ENCODE measurements at regions not wholly inside any gene's neighbourhood (a gene's known extent, or its start where the extent isn't known, plus 50 kb on each side); places are given as distances from the start of the nearest gene placed in this dataset.

GRCh38 chr2:226680719-226681118 lies 118.9 kb downstream of the IRS1 start:
- no TSS peak for BruUV-seq (replicated peaks)
- intact Hi-C loops (cut with micrococcal nuclease; ENCODE audit: unreplicated experiment), result no loop called here
- DNase-seq (ENCODE audit: low spot score), result no peak
- no peak overlapping the region for H3K4me3 ChIP-seq (ENCODE audit: low read depth, low read length, poor library complexity, severe bottlenecking)
- ChIA-PET POLR2A (ENCODE audit: low non-redundant PET) (no interaction called here), CTCF (no interaction called here)
- peaks cover 7% of the 10 kb centered on the region for H3K4me1 ChIP-seq (ENCODE audit: insufficient read depth, low read length, poor library complexity, severe bottlenecking)
- no peaks in the 10 kb centered on the region for H3K27me3 ChIP-seq (replicated peaks; ENCODE audit: insufficient read depth, low read depth, low read length, poor library complexity)
- no peaks in the 10 kb centered on the region for H3K36me3 ChIP-seq (ENCODE audit: insufficient read depth, low read length, poor library complexity, severe bottlenecking)
- no peaks in the 10 kb centered on the region for H3K9me3 ChIP-seq (ENCODE audit: low read depth, low read length, poor library complexity, severe bottlenecking)
- no peak overlapping the region for H3K27ac ChIP-seq (ENCODE audit: low read depth, low read length, poor library complexity, severe bottlenecking)
- TF ChIP-seq CTCF (conservative IDR thresholded peaks at IDR 0.05; ENCODE audit: low read depth, low read length) (no peak), EZH2 (IDR thresholded peaks at IDR 0.05; ENCODE audit: borderline replicate concordance, low read depth, low read length, poor library complexity, severe bottlenecking) (no peak)

GRCh38 chr2:226679389-226680065 lies 120.1 kb downstream of the IRS1 start:
- TF ChIP-seq EZH2 (IDR thresholded peaks at IDR 0.05; ENCODE audit: borderline replicate concordance, low read depth, low read length, poor library complexity, severe bottlenecking), result no peak
- intact Hi-C loops (cut with micrococcal nuclease; ENCODE audit: unreplicated experiment), result no loop called here
- H3K27ac ChIP-seq (ENCODE audit: low read depth, low read length, poor library complexity, severe bottlenecking), result no peak overlapping the region
- H3K36me3 ChIP-seq (ENCODE audit: insufficient read depth, low read length, poor library complexity, severe bottlenecking), result no peaks in the 10 kb centered on the region
- ChIA-PET POLR2A (ENCODE audit: low non-redundant PET) (no interaction called here), CTCF (no interaction called here)
- no TSS peak for BruUV-seq (replicated peaks)
- no peak for DNase-seq (ENCODE audit: low spot score)
- H3K4me3 ChIP-seq (ENCODE audit: low read depth, low read length, poor library complexity, severe bottlenecking), result no peak overlapping the region
- peaks cover 7% of the 10 kb centered on the region for H3K4me1 ChIP-seq (ENCODE audit: insufficient read depth, low read length, poor library complexity, severe bottlenecking)
- no peaks in the 10 kb centered on the region for H3K27me3 ChIP-seq (replicated peaks; ENCODE audit: insufficient read depth, low read depth, low read length, poor library complexity)
- H3K9me3 ChIP-seq (ENCODE audit: low read depth, low read length, poor library complexity, severe bottlenecking), result no peaks in the 10 kb centered on the region

GRCh38 chr2:226678422-226678821 lies 121.2 kb downstream of the IRS1 start:
- Histone ChIP-seq H3K27ac (ENCODE audit: low read depth, low read length, poor library complexity, severe bottlenecking) (no peak overlapping the region), H3K27me3 (replicated peaks; ENCODE audit: insufficient read depth, low read depth, low read length, poor library complexity) (no peaks in the 10 kb centered on the region), H3K9me3 (ENCODE audit: low read depth, low read length, poor library complexity, severe bottlenecking) (no peaks in the 10 kb centered on the region), H3K36me3 (ENCODE audit: insufficient read depth, low read length, poor library complexity, severe bottlenecking) (no peaks in the 10 kb centered on the region), H3K4me3 (ENCODE audit: low read depth, low read length, poor library complexity, severe bottlenecking) (no peak overlapping the region), H3K4me1 (ENCODE audit: insufficient read depth, low read length, poor library complexity, severe bottlenecking) (peaks cover 7% of the 10 kb centered on the region)
- ChIA-PET POLR2A (ENCODE audit: low non-redundant PET) (no interaction called here), CTCF (no interaction called here)
- intact Hi-C loops (cut with micrococcal nuclease; ENCODE audit: unreplicated experiment), result no loop called here
- BruUV-seq (replicated peaks), result no TSS peak
- TF ChIP-seq CTCF (conservative IDR thresholded peaks at IDR 0.05; ENCODE audit: low read depth, low read length), result no peak
- TF ChIP-seq EZH2 (IDR thresholded peaks at IDR 0.05; ENCODE audit: borderline replicate concordance, low read depth, low read length, poor library complexity, severe bottlenecking), result no peak
- DNase-seq (ENCODE audit: low spot score), result no peak

GRCh38 chr2:226677080-226677479 lies 122.5 kb downstream of the IRS1 start:
- no peak for DNase-seq (ENCODE audit: low spot score)
- H3K27ac ChIP-seq (ENCODE audit: low read depth, low read length, poor library complexity, severe bottlenecking), result no peak overlapping the region
- H3K27me3 ChIP-seq (replicated peaks; ENCODE audit: insufficient read depth, low read depth, low read length, poor library complexity), result no peaks in the 10 kb centered on the region
- POLR2A ChIA-PET (ENCODE audit: low non-redundant PET), result no interaction called here
- H3K9me3 ChIP-seq (ENCODE audit: low read depth, low read length, poor library complexity, severe bottlenecking), result no peaks in the 10 kb centered on the region
- no TSS peak for BruUV-seq (replicated peaks)
- H3K4me3 ChIP-seq (ENCODE audit: low read depth, low read length, poor library complexity, severe bottlenecking), result no peak overlapping the region
- H3K4me1 ChIP-seq (ENCODE audit: insufficient read depth, low read length, poor library complexity, severe bottlenecking), result no peaks in the 10 kb centered on the region
- CTCF ChIA-PET, result no interaction called here
- intact Hi-C loops (cut with micrococcal nuclease; ENCODE audit: unreplicated experiment), result no loop called here
- TF ChIP-seq CTCF (conservative IDR thresholded peaks at IDR 0.05; ENCODE audit: low read depth, low read length), result no peak
- no peak for TF ChIP-seq EZH2 (IDR thresholded peaks at IDR 0.05; ENCODE audit: borderline replicate concordance, low read depth, low read length, poor library complexity, severe bottlenecking)
- no peaks in the 10 kb centered on the region for H3K36me3 ChIP-seq (ENCODE audit: insufficient read depth, low read length, poor library complexity, severe bottlenecking)

All from A673 (cell line).